DOHH2 (cell line): ENCODE measurements at regions not wholly inside any gene's neighbourhood (a gene's known extent, or its start where the extent isn't known, plus 50 kb on each side); places are given as distances from the start of the nearest gene placed in this dataset.

ENCODE experiments used
- H3F3A ChIP-seq: fragments of 200-600 bp; sonication (generic), shearing (Covaris generic); 2 replicates; pipeline ENCODE4 v1.6.0; 2016; ENCODE audit warnings: antibody characterized with exemption, mild to moderate bottlenecking; ENCODE audit not compliant: control insufficient read depth, insufficient read depth
- H3K27ac ChIP-seq: fragments of 200-600 bp; sonication (generic); 2 replicates; pipeline ENCODE4 v1.5.1; 2014; ENCODE audit warnings: low read depth, mild to moderate bottlenecking, low read length, moderate library complexity
- H3K27me3 ChIP-seq: fragments of 200-600 bp; sonication (generic); 2 replicates; pipeline ENCODE4 v1.6.1; 2014; ENCODE audit warnings: mild to moderate bottlenecking, low read length, mixed read lengths; ENCODE audit not compliant: control insufficient read depth
- H3K36me3 ChIP-seq: fragments of 200-600 bp; sonication (generic); 2 replicates; pipeline ENCODE4 v1.6.1; 2014; ENCODE audit warnings: mild to moderate bottlenecking, low read length, moderate library complexity, mixed read lengths; ENCODE audit not compliant: control insufficient read depth
- H3K4me1 ChIP-seq: fragments of 200-600 bp; sonication (generic); 2 replicates; pipeline ENCODE4 v1.6.1; 2014; ENCODE audit warnings: mild to moderate bottlenecking, low read length, mixed read lengths; ENCODE audit not compliant: control insufficient read depth
- H3K4me2 ChIP-seq: fragments of 200-600 bp; sonication (generic); 2 replicates; pipeline ENCODE4 v1.6.0; 2014; ENCODE audit warnings: mild to moderate bottlenecking, low read length, moderate library complexity
- H3K4me3 ChIP-seq: fragments of 200-600 bp; sonication (generic); 2 replicates; pipeline ENCODE4 v1.5.1; 2014; ENCODE audit warnings: mild to moderate bottlenecking, low read length, mixed read lengths
- H3K79me2 ChIP-seq: fragments of 200-600 bp; sonication (generic); 2 replicates; pipeline ENCODE4 v1.6.1; 2014; ENCODE audit warnings: mild to moderate bottlenecking, low read length, mixed read lengths; ENCODE audit not compliant: control insufficient read depth
- H3K9me2 ChIP-seq: fragments of 200-600 bp; sonication (generic); replicated peaks from 2 replicates; pipeline ENCODE4 v1.6.1; 2014; ENCODE audit warnings: mild to moderate bottlenecking, low read length, mixed read lengths; ENCODE audit not compliant: control insufficient read depth
- H3K9me3 ChIP-seq: fragments of 200-600 bp; sonication (generic); 2 replicates; pipeline ENCODE4 v1.6.1; 2014; ENCODE audit warnings: antibody characterized with exemption, low read length, mixed read lengths; ENCODE audit not compliant: control insufficient read depth, insufficient read depth
- H4K20me1 ChIP-seq: fragments of 200-600 bp; sonication (generic); 2 replicates; pipeline ENCODE4 v1.6.0; 2014; ENCODE audit warnings: low read depth, mild to moderate bottlenecking, antibody characterized with exemption, low read length, moderate library complexity; ENCODE audit not compliant: control insufficient read depth, insufficient read depth
- CTCF ChIP-seq: fragments of 200-600 bp; sonication (generic); IDR thresholded peaks from one replicate; pipeline ENCODE4 v1.5.1; 2014; ENCODE audit warnings: antibody characterized with exemption, mild to moderate bottlenecking, low read depth, low read length; ENCODE audit not compliant: poor library complexity, severe bottlenecking
- EZH2phosphoT487 ChIP-seq: fragments of 200-600 bp; sonication (generic); IDR thresholded peaks from 2 replicates; pipeline ENCODE4 v1.6.1; 2017; ENCODE audit warnings: borderline replicate concordance, mild to moderate bottlenecking, antibody characterized with exemption, low read length, moderate library complexity, mixed read lengths

- Histone ChIP-seq H3K4me1 (no peaks in the 10 kb centered on the region), H3F3A (no peaks in the 10 kb centered on the region), H3K36me3 (no peaks in the 10 kb centered on the region), H3K9me3 (no peaks in the 10 kb centered on the region), H3K4me2 (no peak overlapping the region), H3K27ac (no peak overlapping the region), H3K27me3 (peaks cover 7% of the 10 kb centered on the region; the same call in 1 of the 2 replicates), H3K9me2 (no peaks in the 10 kb centered on the region), H4K20me1 (no peaks in the 10 kb centered on the region), H3K4me3 (no peak overlapping the region), H3K79me2 (no peaks in the 10 kb centered on the region)
- TF ChIP-seq CTCF = no peak
- no peak for TF ChIP-seq EZH2phosphoT487
Measured at GRCh38 chr3:190222916-190223315, 99.3 kb downstream of the CLDN1 start.

- Histone ChIP-seq H3K9me3 (no peaks in the 10 kb centered on the region), H3K4me1 (no peaks in the 10 kb centered on the region), H3F3A (no peaks in the 10 kb centered on the region), H3K9me2 (no peaks in the 10 kb centered on the region), H3K4me3 (no peak overlapping the region), H3K27me3 (peaks cover 7% of the 10 kb centered on the region; the same call in 1 of the 2 replicates), H3K79me2 (no peaks in the 10 kb centered on the region), H4K20me1 (no peaks in the 10 kb centered on the region), H3K27ac (no peak overlapping the region), H3K36me3 (no peaks in the 10 kb centered on the region), H3K4me2 (no peak overlapping the region)
- TF ChIP-seq CTCF = no peak
- no peak for TF ChIP-seq EZH2phosphoT487
Measured at GRCh38 chr3:190222360-190222759, 99.9 kb downstream of the CLDN1 start.

- no peak for TF ChIP-seq CTCF
- TF ChIP-seq EZH2phosphoT487 = no peak
- no peaks in the 10 kb centered on the region for H3F3A ChIP-seq
- no peaks in the 10 kb centered on the region for H3K4me1 ChIP-seq
- no peaks in the 10 kb centered on the region for H3K79me2 ChIP-seq
- H3K9me3 ChIP-seq = no peaks in the 10 kb centered on the region
- peaks cover 7% of the 10 kb centered on the region; the same call in 1 of the 2 replicates for H3K27me3 ChIP-seq
- no peak overlapping the region for H3K4me3 ChIP-seq
- no peak overlapping the region for H3K27ac ChIP-seq
- no peak overlapping the region for H3K4me2 ChIP-seq
- H3K36me3 ChIP-seq = no peaks in the 10 kb centered on the region
- no peaks in the 10 kb centered on the region for H3K9me2 ChIP-seq
- no peaks in the 10 kb centered on the region for H4K20me1 ChIP-seq
Measured at GRCh38 chr3:190220362-190220761, 99.7 kb upstream of the P3H2 start.

GRCh38 chr3:190217081-190217480, 96.4 kb upstream of the P3H2 start:
- no peak overlapping the region for H3K4me3 ChIP-seq
- TF ChIP-seq CTCF = no peak
- no peak for TF ChIP-seq EZH2phosphoT487
- no peaks in the 10 kb centered on the region for H3K4me1 ChIP-seq
- no peaks in the 10 kb centered on the region for H3K9me2 ChIP-seq
- H3F3A ChIP-seq = no peaks in the 10 kb centered on the region
- H4K20me1 ChIP-seq = no peaks in the 10 kb centered on the region
- H3K9me3 ChIP-seq = no peaks in the 10 kb centered on the region
- peaks cover 7% of the 10 kb centered on the region; the same call in 1 of the 2 replicates for H3K27me3 ChIP-seq
- H3K4me2 ChIP-seq = no peak overlapping the region
- H3K27ac ChIP-seq = no peak overlapping the region
- H3K36me3 ChIP-seq = no peaks in the 10 kb centered on the region
- no peaks in the 10 kb centered on the region for H3K79me2 ChIP-seq
